Glutamatergic neuron (in vitro differentiated cells): ENCODE measurements at regions not wholly inside any gene's neighbourhood (a gene's known extent, or its start where the extent isn't known, plus 50 kb on each side); places are given as distances from the start of the nearest gene placed in this dataset.

Experiments
- DNase-seq: peaks from one replicate; pipeline ENCODE4 v3.0.0; 2022
- H3K27ac Mint-ChIP-seq: one replicate; pipeline ENCODE4 v1.8.0; 2020; ENCODE audit warnings: mild to moderate bottlenecking, mixed read lengths, inconsistent platforms; ENCODE audit not compliant: unreplicated experiment
- H3K27me3 Mint-ChIP-seq: one replicate; pipeline ENCODE4 v1.8.0; 2020; ENCODE audit warnings: mild to moderate bottlenecking, moderate library complexity, mixed read lengths, inconsistent platforms; ENCODE audit not compliant: unreplicated experiment
- H3K36me3 Mint-ChIP-seq: one replicate; pipeline ENCODE4 v1.8.0; 2020; ENCODE audit warnings: mild to moderate bottlenecking, mixed read lengths, inconsistent platforms; ENCODE audit not compliant: unreplicated experiment
- H3K4me1 Mint-ChIP-seq: one replicate; pipeline ENCODE4 v1.8.0; 2020; ENCODE audit warnings: mild to moderate bottlenecking, low read depth, mixed read lengths, inconsistent platforms; ENCODE audit not compliant: unreplicated experiment
- H3K4me3 Mint-ChIP-seq: one replicate; pipeline ENCODE4 v1.8.0; 2020; ENCODE audit warnings: mild to moderate bottlenecking, mixed read lengths, inconsistent platforms; ENCODE audit not compliant: unreplicated experiment
- H3K9me3 Mint-ChIP-seq: one replicate; pipeline ENCODE4 v1.8.0; 2020; ENCODE audit warnings: mild to moderate bottlenecking, moderate library complexity, mixed read lengths, inconsistent platforms; ENCODE audit not compliant: unreplicated experiment
- CTCF ChIP-seq: fragments of 200-600 bp; sonication (generic); IDR thresholded peaks from one replicate; pipeline ENCODE4 v1.5.0; 2021; ENCODE audit not compliant: partially characterized antibody, unreplicated experiment

GRCh38 chr9:88678431-88678830 is 143.5 kb downstream of the NXNL2 start:
- no peaks in the 10 kb centered on the region for H3K36me3 Mint-ChIP-seq
- peaks cover 7% of the 10 kb centered on the region for H3K4me1 Mint-ChIP-seq
- H3K9me3 Mint-ChIP-seq: peaks cover 2% of the 10 kb centered on the region
- peaks cover 2% of the 10 kb centered on the region for H3K27me3 Mint-ChIP-seq
- H3K27ac Mint-ChIP-seq: no peak overlapping the region
- no peak overlapping the region for H3K4me3 Mint-ChIP-seq
- DNase-seq: no peak
- no peak for TF ChIP-seq CTCF

GRCh38 chr9:88680041-88680440 is 145.1 kb downstream of the NXNL2 start:
- peaks cover 3% of the 10 kb centered on the region for H3K9me3 Mint-ChIP-seq
- no peak for DNase-seq
- no peak for TF ChIP-seq CTCF

GRCh38 chr9:88680505-88681160 is 145.7 kb downstream of the NXNL2 start:
- no peak overlapping the region for H3K4me3 Mint-ChIP-seq
- H3K27me3 Mint-ChIP-seq: peaks cover 5% of the 10 kb centered on the region

More at GRCh38 chr9:88680041-88680440, 145.1 kb downstream of the NXNL2 start:
- Mint-ChIP-seq H3K36me3 (peaks cover 6% of the 10 kb centered on the region), H3K27me3 (peaks cover 2% of the 10 kb centered on the region), H3K4me3 (no peak overlapping the region), H3K4me1 (peaks cover 7% of the 10 kb centered on the region), H3K27ac (no peak overlapping the region)

GRCh38 chr9:88681434-88681833 is 146.5 kb downstream of the NXNL2 start:
- H3K9me3 Mint-ChIP-seq: peaks cover 5% of the 10 kb centered on the region
- no peak overlapping the region for H3K27ac Mint-ChIP-seq
- peaks cover 5% of the 10 kb centered on the region for H3K27me3 Mint-ChIP-seq
- H3K4me3 Mint-ChIP-seq: no peak overlapping the region
- peaks cover 13% of the 10 kb centered on the region for H3K36me3 Mint-ChIP-seq
- H3K4me1 Mint-ChIP-seq: peaks cover 7% of the 10 kb centered on the region
- no peak for DNase-seq
- no peak for TF ChIP-seq CTCF

More at GRCh38 chr9:88680505-88681160, 145.7 kb downstream of the NXNL2 start:
- Mint-ChIP-seq H3K27ac (no peak overlapping the region), H3K4me1 (peaks cover 7% of the 10 kb centered on the region), H3K9me3 (peaks cover 5% of the 10 kb centered on the region), H3K36me3 (peaks cover 10% of the 10 kb centered on the region)
- TF ChIP-seq CTCF: no peak
- DNase-seq: no peak

- peaks cover 3% of the 10 kb centered on the region for H3K9me3 Mint-ChIP-seq
- no peak for TF ChIP-seq CTCF
- no peak overlapping the region for H3K4me3 Mint-ChIP-seq
- H3K27me3 Mint-ChIP-seq: peaks cover 4% of the 10 kb centered on the region
- H3K4me1 Mint-ChIP-seq: peaks cover 7% of the 10 kb centered on the region
- peaks cover 14% of the 10 kb centered on the region for H3K36me3 Mint-ChIP-seq
- H3K27ac Mint-ChIP-seq: no peak overlapping the region
- no peak for DNase-seq
These were observed 147.5 kb downstream of the NXNL2 start for GRCh38 chr9:88682431-88682831.
